ENCODE measurements at regions not wholly inside any gene's neighbourhood (a gene's known extent, or its start where the extent isn't known, plus 50 kb on each side); places are given as distances from the start of the nearest gene placed in this dataset.

DNA sequence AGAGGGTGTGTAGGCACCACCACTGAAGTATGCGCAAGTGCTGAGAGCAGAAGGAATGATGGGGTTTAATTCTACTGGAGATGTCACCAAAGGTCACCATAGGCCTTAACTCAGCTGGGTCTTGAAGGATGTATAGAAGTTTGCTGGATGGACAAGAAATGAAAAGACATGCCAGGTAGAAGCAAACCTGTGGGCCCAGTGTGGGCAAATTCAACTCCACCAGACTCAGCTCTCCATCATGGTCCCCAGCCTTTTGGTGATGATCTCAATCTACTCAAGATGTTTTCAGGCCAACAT, 124.5 kb downstream of the SNX5 start:
- no CpG with 5 or more reads among the region's 1 CpG for WGBS (ENCODE audit: extremely low coverage, insufficient read length, low lambda C conversion rate)
- Histone ChIP-seq H3K9ac (ENCODE audit: extremely low read depth, insufficient read length, low read length) (no peak overlapping the region), H2BK15ac (ENCODE audit: low read depth, low read length) (no peak overlapping the region), H3K9me3 (ENCODE audit: control insufficient read depth, low read depth, low read length) (no peaks in the 10 kb centered on the region), H2BK12ac (ENCODE audit: insufficient read length, low read depth, low read length) (no peak overlapping the region), H3K18ac (ENCODE audit: insufficient read length, low read depth, low read length) (no peak overlapping the region), H3K23ac (ENCODE audit: insufficient read length, low read depth, low read length) (no peak overlapping the region), H2BK20ac (ENCODE audit: low read depth, low read length, poor library complexity, severe bottlenecking) (no peak overlapping the region), H3K14ac (ENCODE audit: insufficient read depth, low read length) (no peak overlapping the region), H4K20me1 (ENCODE audit: control insufficient read depth, insufficient read depth, insufficient read length) (no peaks in the 10 kb centered on the region), H3K4ac (ENCODE audit: low read depth, low read length) (no peak overlapping the region), H2AK5ac (ENCODE audit: insufficient read length, low read length) (no peak overlapping the region), H3K27ac (ENCODE audit: insufficient read length, low read depth, low read length) (no peak overlapping the region), H2BK5ac (ENCODE audit: insufficient read length, low read length) (no peak overlapping the region), H3K79me2 (ENCODE audit: insufficient read depth, low read length) (no peaks in the 10 kb centered on the region), H4K5ac (ENCODE audit: insufficient read length, low read depth, low read length) (no peak overlapping the region), H3K23me2 (ENCODE audit: insufficient read length, low read depth, low read length, poor library complexity, severe bottlenecking) (no peaks in the 10 kb centered on the region), H4K8ac (replicated peaks; ENCODE audit: insufficient read length, low read depth, low read length) (no peak overlapping the region), H3K79me1 (ENCODE audit: insufficient read depth, low read depth, low read length, poor library complexity, severe bottlenecking) (no peaks in the 10 kb centered on the region), H3K56ac (ENCODE audit: insufficient read length, low read depth, low read length) (no peak overlapping the region), H3T11ph (ENCODE audit: low read length) (no peak overlapping the region), H3K4me2 (ENCODE audit: insufficient read depth, insufficient read length, low read length) (no peak overlapping the region), H2BK120ac (ENCODE audit: low read depth, low read length, poor library complexity, severe bottlenecking) (no peak overlapping the region), H3K4me1 (ENCODE audit: insufficient read depth, low read length) (peaks cover 2% of the 10 kb centered on the region; the same call in 1 of the 2 replicates), H4K91ac (ENCODE audit: insufficient read length, low read depth, low read length) (no peak overlapping the region), H3K27me3 (ENCODE audit: insufficient read depth, low read length) (no peaks in the 10 kb centered on the region), H2AFZ (ENCODE audit: low read length) (no peak overlapping the region)
- TF ChIP-seq, protein P1, sequence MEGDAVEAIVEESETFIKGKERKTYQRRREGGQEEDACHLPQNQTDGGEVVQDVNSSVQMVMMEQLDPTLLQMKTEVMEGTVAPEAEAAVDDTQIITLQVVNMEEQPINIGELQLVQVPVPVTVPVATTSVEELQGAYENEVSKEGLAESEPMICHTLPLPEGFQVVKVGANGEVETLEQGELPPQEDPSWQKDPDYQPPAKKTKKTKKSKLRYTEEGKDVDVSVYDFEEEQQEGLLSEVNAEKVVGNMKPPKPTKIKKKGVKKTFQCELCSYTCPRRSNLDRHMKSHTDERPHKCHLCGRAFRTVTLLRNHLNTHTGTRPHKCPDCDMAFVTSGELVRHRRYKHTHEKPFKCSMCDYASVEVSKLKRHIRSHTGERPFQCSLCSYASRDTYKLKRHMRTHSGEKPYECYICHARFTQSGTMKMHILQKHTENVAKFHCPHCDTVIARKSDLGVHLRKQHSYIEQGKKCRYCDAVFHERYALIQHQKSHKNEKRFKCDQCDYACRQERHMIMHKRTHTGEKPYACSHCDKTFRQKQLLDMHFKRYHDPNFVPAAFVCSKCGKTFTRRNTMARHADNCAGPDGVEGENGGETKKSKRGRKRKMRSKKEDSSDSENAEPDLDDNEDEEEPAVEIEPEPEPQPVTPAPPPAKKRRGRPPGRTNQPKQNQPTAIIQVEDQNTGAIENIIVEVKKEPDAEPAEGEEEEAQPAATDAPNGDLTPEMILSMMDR (conservative IDR thresholded peaks at IDR 0.05), result no peak
- H3K27me3 Mint-ChIP-seq (ENCODE audit: low read depth), result no peaks in the 10 kb centered on the region; the same call in 1 of the 2 replicates
- peaks cover 0 to 3% of the 10 kb centered on the region in 2 experiments; a peak in 2 of 5 replicates for H3K9me3 Mint-ChIP-seq
- no peaks in the 10 kb centered on the region for H3K36me3 Mint-ChIP-seq (ENCODE audit: insufficient read depth in 1 of 3, low read depth in 3 of 3)
- H3K27ac Mint-ChIP-seq, result peak overlapping the region in 1 of 3 experiments; percentile 34; a peak in 1 of 7 replicates
- DNase-seq, result no peak
- no peak overlapping the region for H3K4me3 Mint-ChIP-seq
- H3K4me1 Mint-ChIP-seq, result peaks cover 0 to 3% of the 10 kb centered on the region in 2 experiments; a peak in 2 of 4 replicates

All from H9 (cell line).